CD4-positive, alpha-beta T cell treated with Interleukin-2 at 100 ng/mL for 4 hours (primary cell): ENCODE measurements at regions not wholly inside any gene's neighbourhood (a gene's known extent, or its start where the extent isn't known, plus 50 kb on each side); places are given as distances from the start of the nearest gene placed in this dataset.

ENCODE experiments used
- DNase-seq: peaks from one replicate; pipeline ENCODE4 v3.0.0-alpha.2; 2020; ENCODE audit warnings: low spot score

DNA sequence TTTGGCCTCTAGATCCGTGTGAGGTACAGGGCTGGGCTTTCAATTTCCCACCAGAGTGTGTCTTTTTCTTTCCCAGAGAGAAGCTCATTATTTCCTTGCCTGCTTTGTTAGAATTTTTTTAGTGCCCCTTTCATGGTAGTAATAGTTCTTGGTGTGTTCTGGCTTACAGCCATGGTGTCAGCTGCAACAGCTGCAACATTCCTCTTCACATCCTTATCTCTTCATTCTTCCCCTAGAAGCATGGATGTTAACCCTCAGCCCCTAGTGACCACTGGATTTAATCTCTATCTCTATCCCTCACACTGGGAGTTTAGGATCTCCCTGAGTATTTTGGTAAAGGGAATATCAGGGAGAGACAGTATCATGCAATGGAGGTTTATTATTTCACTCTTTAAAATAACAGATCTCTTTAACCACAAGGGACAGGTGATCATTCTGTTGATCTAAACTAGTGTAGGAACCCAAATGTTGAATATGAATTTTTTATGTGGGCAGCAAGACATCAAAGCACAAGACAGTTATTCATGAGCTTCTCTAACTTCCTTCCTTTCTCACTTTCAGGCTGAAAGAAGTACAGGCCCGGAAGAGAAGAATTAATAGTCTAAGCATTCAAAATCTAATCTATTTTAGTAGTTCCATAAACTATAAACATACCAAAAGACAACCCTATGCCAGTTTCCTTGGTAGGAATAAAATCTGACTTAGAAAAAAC lies 160.2 kb downstream of the FAM170A start:
- no peak for DNase-seq

DNA sequence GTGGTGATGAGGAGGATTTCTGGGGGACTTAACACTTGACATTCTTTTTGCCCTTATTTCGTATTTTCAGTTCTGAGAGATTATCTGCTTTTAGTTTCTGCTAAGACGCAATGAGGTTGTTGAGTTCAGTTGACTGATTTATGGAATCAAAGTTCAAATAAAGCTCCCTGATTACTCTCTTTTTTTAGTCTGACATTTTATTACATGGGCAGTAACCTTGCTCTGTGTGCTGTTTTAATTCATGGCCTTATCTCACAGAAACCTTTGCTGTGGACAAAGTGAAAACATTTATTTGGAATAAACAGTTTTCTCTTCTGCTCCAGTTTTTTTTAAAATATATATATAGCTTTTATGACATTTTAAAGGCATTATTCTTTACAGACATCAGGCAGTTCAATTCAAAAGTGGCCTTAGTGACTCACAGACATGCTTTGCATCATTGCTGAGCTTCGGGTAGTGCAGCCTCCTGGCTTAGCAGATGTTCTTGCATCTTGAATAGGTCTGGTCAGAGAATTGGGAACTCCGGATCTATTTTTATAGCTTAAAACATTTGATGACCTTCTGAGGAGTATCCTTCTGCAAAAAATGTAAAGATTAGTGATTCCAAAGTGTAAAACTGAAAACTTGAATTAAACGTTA lies 162.9 kb downstream of the FAM170A start:
- DNase-seq = no peak

DNA sequence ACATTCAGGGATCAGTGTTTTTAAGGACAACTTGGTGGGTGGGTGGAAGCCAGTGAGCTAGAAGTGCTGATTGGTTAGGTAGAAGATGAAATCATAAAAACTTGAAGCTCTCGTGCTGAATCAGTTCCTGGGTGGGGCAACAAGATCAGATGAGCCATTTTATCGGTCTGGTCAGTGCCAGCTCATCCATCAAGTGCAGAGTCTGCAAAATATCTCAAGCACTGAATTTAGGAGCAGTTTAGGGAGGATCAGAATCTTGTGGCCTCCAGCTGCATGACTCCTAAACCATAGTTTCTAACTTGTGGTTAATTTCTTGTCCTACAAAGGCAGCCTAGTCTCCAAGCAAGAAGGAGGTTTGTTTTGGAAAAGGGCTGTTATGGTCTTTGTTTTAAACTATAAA lies 166.4 kb downstream of the FAM170A start:
- DNase-seq = no peak

DNA sequence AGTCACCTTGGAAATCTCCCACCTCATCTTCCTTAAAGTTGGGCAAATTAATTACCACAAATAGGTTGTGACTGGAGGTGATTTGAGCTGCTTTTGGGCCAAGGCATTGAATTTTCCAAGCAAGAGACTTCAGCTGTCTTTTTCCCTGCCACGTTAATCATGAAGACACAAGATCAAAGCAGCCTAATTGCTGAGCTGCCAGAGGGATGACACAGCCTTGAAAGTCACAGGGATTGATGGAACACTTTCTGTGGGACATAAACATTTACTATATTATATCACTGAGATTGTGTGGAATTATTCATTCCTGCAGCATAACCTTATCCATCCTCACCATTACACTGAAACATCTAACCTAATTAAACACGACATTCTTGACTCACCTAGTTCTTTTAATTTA lies 172.2 kb downstream of the FAM170A start:
- no peak for DNase-seq

DNA sequence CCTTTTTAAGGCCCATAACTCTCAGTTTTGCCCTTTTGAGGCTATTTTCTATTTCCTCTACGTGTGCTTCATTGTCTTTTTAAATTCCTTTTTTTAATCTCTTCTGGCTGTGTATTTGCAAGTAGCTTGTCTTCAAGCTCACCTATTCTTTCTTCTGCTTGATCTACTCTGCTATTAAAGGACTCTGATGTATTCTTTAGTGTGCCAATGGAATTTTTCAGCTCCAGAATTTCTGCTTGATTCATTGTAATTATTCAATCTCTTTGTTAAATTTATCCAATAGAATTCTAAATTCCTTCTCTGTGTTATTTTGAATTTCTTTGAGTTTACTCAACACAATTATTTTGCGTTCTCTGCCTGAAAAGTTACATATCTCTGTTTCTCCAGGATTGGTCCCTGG lies 178.7 kb downstream of the FAM170A start:
- no peak for DNase-seq

DNA sequence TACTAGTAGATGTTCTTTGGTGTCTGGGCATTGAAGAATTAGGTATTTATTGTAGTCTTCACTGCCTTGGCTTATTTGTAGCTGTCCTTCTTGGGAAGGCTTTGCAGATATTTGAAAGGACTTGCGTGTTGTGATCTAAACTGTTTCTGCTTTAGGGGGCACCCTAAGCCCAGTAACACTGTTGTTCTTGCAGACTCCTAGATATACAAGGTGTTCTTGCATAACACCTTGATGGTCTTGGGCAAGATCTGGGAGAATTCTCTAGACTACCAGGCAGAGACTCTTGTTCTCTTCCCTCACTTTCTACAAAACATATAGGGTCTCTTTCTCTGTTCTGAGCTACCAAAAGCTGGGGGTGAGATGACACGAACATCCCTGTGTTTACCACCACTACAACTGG lies 179.1 kb downstream of the FAM170A start:
- DNase-seq = no peak

DNA sequence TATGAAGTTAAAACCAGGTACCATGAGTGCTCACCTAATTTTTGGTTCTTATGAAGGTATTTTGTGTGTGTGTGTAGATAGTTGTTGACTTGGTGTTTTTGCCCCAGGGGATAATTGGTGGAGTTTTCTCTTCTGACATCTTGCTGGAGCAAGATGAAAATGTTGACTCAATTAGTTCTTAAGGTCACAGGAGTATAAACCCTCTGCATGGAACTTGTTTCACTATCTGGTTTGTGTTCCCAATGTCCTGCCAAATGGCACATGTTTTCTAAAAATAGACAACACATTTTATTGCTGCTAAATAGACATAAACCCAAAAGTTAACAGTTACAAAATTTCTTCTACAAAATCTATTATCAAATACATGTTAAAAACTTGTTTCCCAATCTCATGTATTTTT lies 180.9 kb downstream of the FAM170A start:
- DNase-seq = no peak

DNA sequence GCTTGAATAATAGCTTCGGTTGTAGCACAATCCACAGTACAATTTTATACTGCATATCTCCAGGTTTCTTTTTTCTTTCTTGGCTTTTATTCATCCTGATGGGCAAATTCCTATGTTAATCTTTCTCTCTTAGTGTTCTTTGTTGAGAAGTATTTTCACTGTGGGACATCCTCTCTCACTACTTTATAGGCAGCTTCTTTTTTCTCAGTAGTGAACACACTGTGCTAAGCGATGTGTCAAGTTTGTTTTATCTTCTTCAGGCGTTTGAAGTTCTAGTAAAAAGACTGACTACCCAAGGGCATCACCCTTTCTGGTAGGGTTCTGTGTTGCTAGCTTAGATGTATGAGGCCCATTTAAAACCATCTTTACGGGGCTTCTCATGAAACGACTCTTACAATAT lies 182.1 kb downstream of the FAM170A start:
- DNase-seq = no peak

DNA sequence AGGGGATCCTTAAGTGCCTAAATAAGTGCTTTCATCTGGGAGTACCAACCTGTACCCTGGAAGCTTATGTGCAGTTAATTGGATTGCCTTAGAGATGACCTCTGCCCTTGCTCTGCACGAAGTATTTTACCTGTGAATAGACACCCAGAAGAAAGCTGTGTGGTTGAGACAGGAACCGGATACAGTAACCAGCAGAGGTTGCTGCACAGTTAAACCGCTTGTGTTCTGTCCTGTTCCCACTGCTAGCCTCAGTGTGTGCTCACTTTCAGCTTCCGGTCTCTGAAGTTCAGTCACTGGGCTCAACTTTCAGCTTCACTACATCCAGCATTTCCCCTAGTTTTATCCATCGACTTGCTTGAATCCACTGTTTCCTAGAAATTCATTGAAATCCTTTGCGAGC lies 185.3 kb downstream of the FAM170A start:
- DNase-seq = no peak

DNA sequence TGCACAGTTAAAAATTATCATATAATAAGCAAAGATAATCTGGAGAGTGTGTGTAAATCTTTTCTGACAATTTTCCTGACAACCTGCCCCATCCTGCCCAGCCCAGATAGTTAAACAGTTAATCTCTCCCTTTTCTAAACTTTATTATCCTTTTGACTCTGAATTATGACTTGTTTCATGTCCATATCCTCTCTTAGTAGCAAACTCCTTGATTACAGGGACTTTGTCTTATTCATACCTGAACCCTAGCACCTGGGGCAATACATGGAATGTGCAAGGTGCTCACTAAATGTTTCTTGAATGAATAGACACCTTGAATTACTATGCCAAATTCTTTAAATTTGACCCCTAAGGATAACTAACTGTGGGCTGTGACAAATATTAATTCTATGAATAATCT lies 186.7 kb downstream of the FAM170A start:
- no peak for DNase-seq

DNA sequence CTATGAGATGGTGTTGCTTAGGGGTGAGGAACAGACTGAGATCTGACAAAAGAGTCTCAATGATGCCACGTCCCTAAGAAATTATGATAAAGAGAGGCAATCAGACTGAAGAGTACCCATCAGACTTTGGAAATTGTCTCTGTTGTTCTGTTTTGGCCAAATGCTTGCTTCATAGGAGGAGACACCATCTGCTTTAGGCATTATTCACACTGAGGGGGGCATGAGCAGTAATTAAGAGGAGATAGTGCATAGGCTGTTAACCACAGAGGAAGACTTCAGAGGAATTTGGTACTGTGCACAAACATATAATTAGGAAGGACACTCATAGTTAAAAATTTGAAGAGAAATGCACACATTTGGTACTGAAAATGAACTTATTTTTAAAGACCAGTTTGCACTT lies 190.7 kb downstream of the FAM170A start:
- no peak for DNase-seq

DNA sequence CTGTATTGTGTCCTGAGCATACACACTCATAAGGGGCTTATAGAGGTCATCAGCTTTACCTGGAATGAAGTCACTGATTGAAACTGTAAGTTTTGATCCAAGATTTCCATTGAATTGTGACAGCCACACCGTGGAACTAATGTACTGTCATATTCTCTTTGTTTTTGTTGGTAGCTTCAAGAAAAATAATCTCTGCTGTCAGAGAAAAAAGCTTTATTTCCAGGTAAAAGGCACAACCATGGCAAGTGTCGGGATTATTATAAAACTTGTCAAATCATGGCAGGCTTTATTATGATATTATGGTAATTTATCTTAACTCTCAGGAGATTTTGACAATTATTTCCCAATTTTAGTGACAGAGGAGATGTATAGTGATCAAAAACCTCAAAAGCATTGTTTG lies 191.2 kb downstream of the FAM170A start:
- no peak for DNase-seq

DNA sequence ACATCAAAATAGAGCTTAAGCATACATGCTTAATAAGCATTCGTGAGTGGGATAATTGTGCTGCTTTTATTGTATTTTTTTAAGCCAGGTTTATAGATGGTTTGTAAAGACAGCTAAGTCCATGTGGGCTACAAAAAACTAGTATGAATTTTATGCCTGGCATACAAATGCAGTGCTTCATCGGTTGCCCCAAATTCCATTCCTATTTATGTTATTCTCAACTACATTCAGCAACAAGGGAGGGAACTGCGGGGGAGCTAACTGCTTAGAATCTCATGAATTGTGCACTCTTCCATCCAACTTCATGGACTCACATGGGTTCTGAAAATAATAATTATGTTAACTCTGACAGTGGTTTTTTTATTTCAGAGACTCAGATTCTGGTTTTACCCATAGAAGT lies 199.2 kb downstream of the FAM170A start:
- DNase-seq = no peak

DNA sequence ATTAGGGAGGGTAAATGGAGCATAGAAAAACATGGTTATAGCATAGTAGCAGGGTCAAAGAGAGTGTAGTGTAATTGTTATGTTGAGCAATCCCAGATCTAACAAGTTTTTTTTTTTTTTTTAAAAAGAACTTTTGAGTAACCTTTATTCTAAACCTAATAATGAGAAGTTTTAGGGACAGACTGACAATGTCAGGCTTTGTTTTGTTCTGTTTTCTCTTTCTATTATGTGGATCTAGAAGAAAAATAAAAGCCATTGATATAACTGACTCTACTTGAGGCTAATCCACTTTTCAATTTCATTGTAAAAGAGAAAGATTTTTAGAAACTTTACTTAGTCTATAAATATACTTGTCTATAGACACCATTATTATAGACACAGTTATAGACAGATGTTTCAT lies 200.0 kb downstream of the FAM170A start:
- DNase-seq = no peak

DNA sequence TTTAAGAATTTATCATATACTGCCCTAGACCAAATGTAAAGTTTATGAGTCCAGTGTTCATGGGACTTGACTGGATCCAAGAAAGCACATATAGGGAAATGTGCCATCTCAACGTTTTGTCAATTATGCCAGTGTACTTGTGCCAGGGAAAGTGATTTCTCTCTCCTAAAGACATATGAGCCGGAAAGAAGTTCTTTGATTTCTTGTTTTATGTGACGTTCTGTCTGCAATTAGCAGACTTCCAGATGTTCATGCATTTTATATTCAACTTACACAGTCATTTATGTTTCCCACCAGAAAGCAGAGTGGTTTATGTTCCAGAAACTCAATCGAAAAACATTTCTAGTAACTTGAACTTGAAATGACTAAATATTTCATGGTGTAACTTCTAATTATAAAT lies 203.8 kb downstream of the FAM170A start:
- DNase-seq = no peak

DNA sequence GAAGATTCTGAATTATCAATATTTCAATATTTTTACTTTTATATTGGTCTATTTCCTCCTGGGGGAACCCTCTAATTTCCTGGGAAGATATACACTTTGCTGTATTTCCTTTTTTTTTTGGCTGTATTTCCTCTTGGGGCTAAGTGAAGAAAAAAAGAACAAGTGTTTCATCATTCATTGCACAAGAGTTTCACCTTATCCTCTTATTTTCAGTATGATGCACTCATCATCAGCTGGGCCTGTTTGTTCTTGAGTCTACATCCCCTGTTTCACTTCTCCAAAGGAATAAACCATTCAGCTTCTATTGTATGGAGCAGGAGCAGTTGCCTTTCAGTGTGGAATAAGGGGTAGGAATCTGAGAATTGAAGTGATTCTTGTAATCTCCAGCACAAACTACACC lies 210.8 kb downstream of the FAM170A start:
- no peak for DNase-seq

DNA sequence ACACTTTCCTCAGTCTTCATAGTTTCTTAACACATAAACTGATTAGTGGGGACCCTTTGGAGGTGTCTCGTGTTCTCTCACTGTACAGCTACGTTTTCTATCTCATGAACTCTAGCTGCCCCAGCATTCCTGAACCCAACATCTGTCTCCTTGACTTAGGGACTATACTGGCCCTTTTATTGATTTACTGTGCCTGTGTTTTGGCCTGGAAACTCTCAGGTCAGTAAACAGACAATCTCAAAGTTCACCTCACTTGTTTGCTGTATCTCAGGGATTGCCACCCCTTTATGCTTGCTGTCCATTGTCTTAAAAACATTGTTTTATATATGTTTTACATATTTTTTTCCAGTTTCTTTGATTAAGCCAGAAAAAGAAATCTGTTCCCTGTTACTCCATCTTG lies 222.8 kb downstream of the FAM170A start:
- DNase-seq = no peak

DNA sequence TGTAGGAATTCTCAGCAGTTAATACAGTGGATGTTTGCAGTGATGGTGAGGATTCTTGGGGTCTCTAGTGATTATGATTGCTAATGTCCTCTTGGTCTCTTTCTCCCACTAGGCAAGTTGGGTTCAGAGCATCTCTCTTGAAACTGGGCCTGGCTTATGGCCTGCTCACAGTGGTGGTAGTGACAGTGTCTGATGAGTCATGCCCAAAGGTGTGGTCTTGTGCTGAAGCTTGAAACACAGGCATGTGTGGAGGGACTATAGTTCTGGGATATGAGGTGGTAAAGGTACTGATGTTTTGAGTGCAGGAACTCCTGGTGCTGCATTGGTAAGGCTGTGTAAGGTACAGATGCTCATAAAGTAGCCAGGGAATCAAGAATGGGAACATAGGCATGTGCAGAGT lies 231.1 kb downstream of the FAM170A start:
- no peak for DNase-seq

DNA sequence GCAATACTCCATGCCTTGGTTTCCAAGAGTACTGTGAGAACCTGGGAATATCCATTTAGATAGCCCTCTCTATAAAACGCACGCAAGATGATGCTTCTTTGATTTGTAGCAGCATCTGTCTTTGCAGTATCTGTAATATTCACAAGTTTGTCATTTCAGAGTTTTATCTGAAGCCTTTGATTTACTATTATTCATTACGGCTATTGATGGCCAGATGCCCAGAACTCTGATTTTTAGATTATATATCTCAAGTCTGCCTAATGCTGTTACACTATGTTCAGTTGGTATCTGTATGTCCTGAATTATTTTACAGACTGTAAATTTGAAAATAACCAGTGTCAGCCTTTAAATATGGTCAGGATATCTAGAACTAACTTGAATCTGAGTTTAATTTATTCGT lies 233.3 kb downstream of the FAM170A start:
- DNase-seq = no peak

DNA sequence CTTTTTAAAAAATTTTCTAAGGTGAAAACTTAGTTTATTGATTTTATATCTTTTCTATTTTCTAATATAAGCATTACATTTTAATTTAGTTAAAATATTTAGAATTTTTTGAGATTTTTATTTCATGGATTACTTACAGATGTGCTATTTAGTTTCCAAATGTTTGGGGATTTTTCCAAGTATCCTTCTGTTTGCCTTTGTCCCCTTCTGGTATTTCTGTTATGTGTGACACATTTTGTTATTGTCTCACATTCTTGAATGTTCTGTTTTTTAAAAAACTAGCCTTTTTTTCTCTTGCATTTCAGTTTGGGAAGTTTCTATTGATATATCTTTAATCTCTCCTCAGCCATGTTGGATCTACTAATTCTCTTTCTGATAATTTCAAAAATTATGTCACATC lies 234.9 kb downstream of the FAM170A start:
- DNase-seq = no peak

DNA sequence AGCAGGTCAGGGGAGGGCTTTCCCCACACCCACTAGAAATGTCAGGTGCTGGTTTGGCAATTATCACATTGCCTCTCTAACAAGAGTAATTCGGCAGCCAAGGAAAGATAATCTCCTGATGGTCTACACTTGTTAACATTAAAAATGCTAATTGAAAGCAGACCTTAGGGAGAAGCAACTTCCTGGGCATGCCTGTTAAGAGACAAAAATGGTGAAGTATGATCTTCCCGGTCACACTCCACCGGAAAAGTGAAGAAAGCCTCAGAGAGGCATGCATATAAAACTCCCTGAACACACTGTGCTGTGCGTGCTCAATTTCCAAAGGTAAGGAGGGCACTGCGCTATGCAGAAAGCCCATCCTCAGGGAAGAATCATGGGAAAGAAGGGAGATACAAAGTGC lies 244.3 kb downstream of the FAM170A start:
- DNase-seq = no peak

DNA sequence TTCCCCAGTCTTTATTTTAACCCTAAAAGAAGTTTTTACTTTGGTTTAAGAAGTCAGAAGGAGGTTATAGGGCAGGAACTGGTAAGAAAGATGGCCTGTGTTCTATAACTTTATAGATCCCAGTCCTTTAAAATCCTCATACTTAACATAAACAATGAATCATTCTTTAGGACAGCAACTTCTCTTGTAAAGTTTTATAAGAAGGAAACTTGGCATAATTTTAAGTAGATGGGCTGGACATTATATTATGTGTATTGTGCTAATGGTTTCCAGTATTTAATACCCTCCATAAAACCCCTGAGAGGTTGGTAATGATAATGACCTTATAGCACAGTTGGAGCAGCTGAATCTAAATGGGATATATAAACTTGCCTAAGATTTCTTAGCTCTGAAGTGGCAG lies 247.2 kb downstream of the FAM170A start:
- no peak for DNase-seq

DNA sequence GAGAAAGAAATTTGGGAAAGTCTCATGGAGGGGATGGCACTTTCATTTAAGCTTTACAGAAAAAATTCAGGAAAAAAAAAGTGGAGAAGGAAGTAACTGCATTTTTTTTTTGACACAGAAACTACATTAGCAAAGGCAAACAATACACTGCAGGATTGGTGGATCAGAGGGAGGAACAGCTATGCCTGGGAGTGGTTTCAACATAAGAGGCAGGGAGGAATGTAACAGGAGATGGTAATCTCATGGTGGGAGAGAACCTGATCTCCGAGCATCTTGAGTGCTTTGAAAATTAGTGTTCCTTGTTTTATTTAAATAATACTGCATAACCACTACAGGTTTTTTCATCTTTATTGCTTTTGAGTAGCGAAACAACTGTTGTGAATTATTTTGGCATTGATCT lies 249.4 kb downstream of the FAM170A start:
- DNase-seq = no peak

DNA sequence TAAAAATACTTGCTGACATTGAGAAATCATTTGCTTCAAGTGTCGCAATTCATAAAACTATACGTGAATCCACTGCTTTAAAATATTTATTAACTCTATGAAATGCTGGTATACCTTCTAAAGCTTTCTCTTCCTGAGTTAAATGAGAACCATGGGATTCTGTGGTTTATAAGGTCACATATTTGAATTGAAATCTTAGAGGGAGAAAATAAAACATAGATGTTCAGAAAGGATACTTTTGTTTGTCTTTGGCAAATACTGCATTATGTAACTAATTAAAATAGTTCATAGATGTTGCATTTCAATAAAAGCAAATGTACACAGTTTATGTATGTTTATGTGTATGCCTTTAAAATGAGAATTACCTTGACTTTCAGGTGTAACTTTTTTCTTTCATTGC lies 250.1 kb downstream of the FAM170A start:
- no peak for DNase-seq
